ENCODE measurements at regions not wholly inside any gene's neighbourhood (a gene's known extent, or its start where the extent isn't known, plus 50 kb on each side); places are given as distances from the start of the nearest gene placed in this dataset.

DNA sequence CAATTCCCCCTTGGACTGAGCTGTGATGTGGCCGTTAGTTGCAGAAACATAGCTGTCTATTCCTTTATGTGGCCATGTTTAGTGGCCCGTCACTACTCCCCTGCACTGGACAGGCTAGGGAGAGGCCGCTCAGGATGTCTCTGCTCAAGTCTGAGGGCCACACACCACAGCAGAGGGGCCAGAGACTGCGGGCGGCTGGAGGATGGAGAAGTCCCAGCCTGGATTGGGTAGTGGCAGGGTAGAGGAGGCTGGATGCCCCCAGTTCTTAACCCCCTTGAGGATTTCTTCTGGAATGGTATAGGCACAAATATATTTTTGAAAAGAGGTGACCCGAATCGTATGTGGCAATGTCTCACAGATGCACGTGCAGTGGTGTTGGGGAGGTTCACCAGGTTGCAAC is 116.4 kb upstream of the B3GAT1 start:
- H3K36me3 ChIP-seq (ENCODE audit: control insufficient read depth, insufficient read depth, low read length), result no peaks in the 10 kb centered on the region
- H3K27me3 ChIP-seq (ENCODE audit: control insufficient read depth, insufficient read depth, low read length), result no peaks in the 10 kb centered on the region
- ChIA-PET CTCF (no interaction called here), POLR2A (no interaction called here)
- DNase-seq (ENCODE audit: low read depth), result no peak
- TF ChIP-seq, protein P1, sequence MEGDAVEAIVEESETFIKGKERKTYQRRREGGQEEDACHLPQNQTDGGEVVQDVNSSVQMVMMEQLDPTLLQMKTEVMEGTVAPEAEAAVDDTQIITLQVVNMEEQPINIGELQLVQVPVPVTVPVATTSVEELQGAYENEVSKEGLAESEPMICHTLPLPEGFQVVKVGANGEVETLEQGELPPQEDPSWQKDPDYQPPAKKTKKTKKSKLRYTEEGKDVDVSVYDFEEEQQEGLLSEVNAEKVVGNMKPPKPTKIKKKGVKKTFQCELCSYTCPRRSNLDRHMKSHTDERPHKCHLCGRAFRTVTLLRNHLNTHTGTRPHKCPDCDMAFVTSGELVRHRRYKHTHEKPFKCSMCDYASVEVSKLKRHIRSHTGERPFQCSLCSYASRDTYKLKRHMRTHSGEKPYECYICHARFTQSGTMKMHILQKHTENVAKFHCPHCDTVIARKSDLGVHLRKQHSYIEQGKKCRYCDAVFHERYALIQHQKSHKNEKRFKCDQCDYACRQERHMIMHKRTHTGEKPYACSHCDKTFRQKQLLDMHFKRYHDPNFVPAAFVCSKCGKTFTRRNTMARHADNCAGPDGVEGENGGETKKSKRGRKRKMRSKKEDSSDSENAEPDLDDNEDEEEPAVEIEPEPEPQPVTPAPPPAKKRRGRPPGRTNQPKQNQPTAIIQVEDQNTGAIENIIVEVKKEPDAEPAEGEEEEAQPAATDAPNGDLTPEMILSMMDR (IDR thresholded peaks at IDR 0.05; ENCODE audit: insufficient read depth, low read depth, low read length), result no peak
- H3K4me3 ChIP-seq (ENCODE audit: low read depth, low read length), result no peak overlapping the region

DNA sequence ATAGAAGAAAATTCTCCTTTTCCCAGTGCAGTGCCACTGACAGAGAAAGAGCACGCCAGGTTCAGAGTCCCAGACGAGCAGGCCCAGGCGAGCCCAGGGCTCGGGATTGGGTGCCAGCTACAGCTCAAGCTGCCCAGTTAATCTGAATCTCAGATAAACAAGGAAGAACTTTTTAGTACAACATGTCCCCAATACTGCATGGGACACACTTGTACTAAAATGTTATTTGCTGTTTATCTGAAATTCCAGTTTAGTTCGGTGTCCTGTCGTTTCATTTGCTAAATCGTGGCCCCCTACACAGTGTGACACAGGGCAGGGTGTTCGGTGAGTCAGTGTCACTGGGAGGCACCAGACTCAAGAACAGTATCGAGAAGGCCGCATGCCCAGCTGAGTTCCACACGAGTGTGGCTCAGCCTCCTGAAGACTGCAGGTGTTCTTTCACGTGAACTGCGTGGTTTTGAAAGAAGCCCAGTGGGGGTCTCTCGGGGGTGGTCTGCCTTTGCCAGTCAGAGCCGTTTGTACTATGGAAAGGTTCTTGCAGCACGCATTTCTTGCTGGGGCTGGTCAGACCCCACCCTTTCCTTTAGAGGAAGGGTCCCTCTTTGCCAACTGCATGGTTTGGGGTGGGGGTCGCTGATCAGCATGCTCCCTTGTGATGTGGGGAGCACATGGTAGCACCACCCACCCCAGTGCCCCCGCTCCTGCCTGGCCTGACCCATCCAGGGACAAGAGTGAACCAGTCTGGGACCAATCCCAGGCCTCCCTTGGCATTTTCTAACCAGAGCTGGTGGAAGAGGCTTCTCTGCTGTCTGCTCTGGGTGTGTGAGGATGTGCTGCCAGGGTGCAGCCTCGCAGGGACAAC is 115.6 kb upstream of the B3GAT1 start:
- POLR2A ChIA-PET, result no interaction called here
- no peak for DNase-seq (ENCODE audit: low read depth)
- CTCF ChIA-PET, result no interaction called here

DNA sequence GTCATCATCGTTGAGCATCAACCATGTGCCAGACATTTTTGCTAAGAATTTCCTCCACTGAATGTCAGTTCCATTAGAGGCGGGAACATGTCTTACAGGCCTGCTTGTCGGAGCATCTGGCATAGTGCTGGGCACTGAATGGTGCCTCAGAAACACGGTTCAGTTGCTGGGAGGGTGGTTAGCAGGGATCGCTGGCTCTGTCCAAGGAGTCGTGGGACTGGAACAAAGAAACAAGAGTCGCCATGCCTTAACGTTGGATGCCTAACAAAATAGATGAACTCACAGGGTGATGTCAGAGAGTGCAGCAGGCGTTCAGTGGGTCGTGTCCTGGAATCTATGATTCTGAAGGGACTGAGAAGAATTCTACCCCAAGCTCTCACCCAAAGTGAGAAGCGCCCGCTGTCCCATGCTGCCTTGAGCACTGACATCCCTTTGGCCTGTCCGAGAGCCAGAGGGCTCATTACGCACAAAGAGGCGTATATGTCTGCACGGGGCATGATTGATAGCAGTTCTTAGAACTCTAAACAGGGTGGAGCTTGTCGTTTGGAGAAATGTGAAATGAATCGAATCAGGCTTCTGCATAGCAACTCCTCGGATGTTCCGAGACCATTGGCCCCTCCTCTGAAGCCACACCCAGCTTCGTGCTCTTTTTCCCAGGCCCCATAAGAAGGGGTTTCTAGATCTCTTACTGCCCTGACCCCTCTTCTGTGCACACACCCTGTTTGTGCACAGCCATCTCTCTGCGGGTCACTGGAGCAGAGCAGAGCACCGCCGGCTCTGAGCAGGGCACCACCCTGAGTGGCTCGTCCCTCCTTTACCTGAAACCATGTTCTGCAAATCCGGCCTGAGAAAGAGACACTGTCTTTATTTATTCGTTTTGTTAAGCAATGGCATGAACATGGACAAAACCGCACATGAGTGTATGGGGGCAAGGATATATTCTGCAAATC is 113.1 kb upstream of the B3GAT1 start:
- CTCF ChIA-PET, result no interaction called here
- Histone ChIP-seq H3K27me3 (ENCODE audit: control insufficient read depth, insufficient read depth, low read length) (no peaks in the 10 kb centered on the region), H3K36me3 (ENCODE audit: control insufficient read depth, insufficient read depth, low read length) (no peaks in the 10 kb centered on the region), H3K4me3 (ENCODE audit: low read depth, low read length) (no peak overlapping the region)
- DNase-seq (ENCODE audit: low read depth), result no peak
- POLR2A ChIA-PET, result no interaction called here
- TF ChIP-seq, protein P1 (IDR thresholded peaks at IDR 0.05; ENCODE audit: insufficient read depth, low read depth, low read length), result no peak

More for the DNA sequence above, 115.6 kb upstream of the B3GAT1 start:
- Histone ChIP-seq H3K36me3 (ENCODE audit: control insufficient read depth, insufficient read depth, low read length) (no peaks in the 10 kb centered on the region), H3K27me3 (ENCODE audit: control insufficient read depth, insufficient read depth, low read length) (no peaks in the 10 kb centered on the region), H3K4me3 (ENCODE audit: low read depth, low read length) (no peak overlapping the region)
- TF ChIP-seq, protein P1 (IDR thresholded peaks at IDR 0.05; ENCODE audit: insufficient read depth, low read depth, low read length), result no peak

DNA sequence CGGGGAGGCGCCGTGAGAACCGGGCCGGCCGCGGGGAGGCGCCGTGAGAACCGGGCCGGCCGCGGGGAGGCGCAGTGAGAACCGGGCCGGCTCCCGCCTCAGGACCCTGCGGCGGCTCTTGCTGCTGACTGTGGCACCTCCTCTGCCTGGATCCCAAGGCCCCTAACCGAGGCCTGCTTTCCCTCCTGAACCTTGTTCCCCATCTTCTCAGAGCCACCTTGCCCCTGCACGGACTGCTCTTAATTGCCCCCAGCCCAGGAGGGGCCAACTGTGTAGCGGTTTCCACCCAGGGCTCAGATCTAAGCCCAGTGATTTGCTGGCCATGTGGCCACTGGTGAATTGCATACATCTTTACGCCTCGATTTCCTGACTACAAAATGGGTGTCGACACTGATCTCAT is 112.2 kb upstream of the B3GAT1 start:
- POLR2A ChIA-PET, result no interaction called here
- Histone ChIP-seq H3K4me3 (ENCODE audit: low read depth, low read length) (no peak overlapping the region), H3K36me3 (ENCODE audit: control insufficient read depth, insufficient read depth, low read length) (no peaks in the 10 kb centered on the region), H3K27me3 (ENCODE audit: control insufficient read depth, insufficient read depth, low read length) (no peaks in the 10 kb centered on the region)
- DNase-seq (ENCODE audit: low read depth), result no peak
- CTCF ChIA-PET, result no interaction called here
- TF ChIP-seq, protein P1 (IDR thresholded peaks at IDR 0.05; ENCODE audit: insufficient read depth, low read depth, low read length), result no peak

Measured in BJ (cell line).